HepG2 (cell line): ENCODE measurements at regions not wholly inside any gene's neighbourhood (a gene's known extent, or its start where the extent isn't known, plus 50 kb on each side); places are given as distances from the start of the nearest gene placed in this dataset.

Experiments used
- ATAC-seq: fragments of 200-7000 bp; cut with Tn5 transposase; 3 replicates; pipeline ENCODE4 v1.9.1; 2020; ENCODE audit warnings: mild to moderate bottlenecking, moderate library complexity
- BruUV-seq: library from RNA; stranded (reverse); fragments of 400-500 nt; replicated peaks from 2 replicates; lab custom pipeline; 2021; lab: Mats Ljungman, UMichigan
- CTCF ChIA-PET: fragments of 300-600 bp; formaldehyde crosslinking; extraction: SDS; loops from one replicate; lab custom pipeline; 2021; ENCODE audit warnings: low total read pairs, inconsistent platforms, low intra/inter-chr PET ratio; lab: Yijun Ruan, JAX
- POLR2A ChIA-PET: fragments of 350-600 bp; sonication (Branson Sonifier 250); formaldehyde crosslinking; loops from one replicate; lab custom pipeline; 2020; ENCODE audit warnings: antibody characterized with exemption, inconsistent platforms; lab: Yijun Ruan, JAX
- DNase-seq: peaks from one replicate; pipeline ENCODE4 v3.0.0-alpha.2; 2015; ENCODE audit warnings: low spot score
- FAIRE-seq: peaks from 3 replicates; lab custom pipeline; 2011; peaks lifted over from hg19 to GRCh38; lab: Jason Lieb, UNC
- H2AFZ ChIP-seq: one replicate; pipeline ENCODE4 v1.6.1; 2011; ENCODE audit warnings: low read length, inconsistent platforms
- H3K27ac ChIP-seq: fragments of 300-600 bp; 3 replicates; pipeline ENCODE4 v1.8.0; 2011; ENCODE audit warnings: mixed run types, mild to moderate bottlenecking, mixed read lengths, low read length, inconsistent platforms; ENCODE audit not compliant: insufficient read depth; ENCODE audit errors: extremely low read length
- H3K27me3 ChIP-seq, 2 experiments: fragments of 200-600 bp in 1 of 2; 2 replicates in 1 of 2; 3 replicates in 1 of 2; pipeline versions ENCODE4 v1.6.0 to v1.8.0; 2011; ENCODE audit warnings: low read length in 2 of 2, mild to moderate bottlenecking in 2 of 2, moderate library complexity in 2 of 2, inconsistent platforms in 1 of 2; ENCODE audit not compliant: insufficient read depth in 2 of 2, control insufficient read depth in 1 of 2
- H3K36me3 ChIP-seq, 2 experiments: fragments of 200-600 bp in 1 of 2; replicated peaks in 1 of 2; 2 replicates in 1 of 2; 3 replicates in 1 of 2; pipeline versions ENCODE4 v1.5.1 to v1.8.0; 2011; ENCODE audit warnings: low read length in 2 of 2, inconsistent platforms in 1 of 2; ENCODE audit not compliant: insufficient read depth in 2 of 2, control insufficient read depth in 1 of 2
- H3K4me1 ChIP-seq: 2 replicates; pipeline ENCODE4 v1.5.1; 2012; ENCODE audit warnings: low read length, inconsistent platforms; ENCODE audit not compliant: insufficient read depth
- H3K4me2 ChIP-seq: 2 replicates; pipeline ENCODE4 v1.6.0; 2011; ENCODE audit warnings: low read depth, low read length, inconsistent platforms
- H3K4me3 ChIP-seq, 3 experiments: fragments of 200-600 bp in 1 of 3; sonication (generic), shearing (Covaris generic) in 1 of 3; replicated peaks in 1 of 3; 2 replicates each; pipeline ENCODE4 v1.5.1; 2011 to 2016; ENCODE audit warnings: low read length in 3 of 3, inconsistent platforms in 2 of 3, low read depth in 2 of 3, mild to moderate bottlenecking in 2 of 3, control low read depth in 1 of 3, mixed read lengths in 1 of 3; ENCODE audit not compliant: insufficient read depth in 1 of 3
- H3K79me2 ChIP-seq: one replicate; pipeline ENCODE4 v1.6.1; 2011; ENCODE audit warnings: low read length, inconsistent platforms; ENCODE audit not compliant: insufficient read depth
- H3K9ac ChIP-seq: 2 replicates; pipeline ENCODE4 v1.6.0; 2011; ENCODE audit warnings: mild to moderate bottlenecking, low read depth, low read length, inconsistent platforms; ENCODE audit not compliant: insufficient read depth
- H3K9me3 ChIP-seq: 2 replicates; pipeline ENCODE4 v1.5.1; 2012; ENCODE audit warnings: mild to moderate bottlenecking, low read length
- H4K20me1 ChIP-seq: 2 replicates; pipeline ENCODE4 v1.6.0; 2011; ENCODE audit warnings: inconsistent platforms, mild to moderate bottlenecking, low read length, moderate library complexity; ENCODE audit not compliant: insufficient read depth
- FOXK1 ChIP-seq: sonication (generic); formaldehyde crosslinking; IDR thresholded peaks from 2 replicates; pipeline ENCODE4 v1.4.0; 2020; ENCODE audit warnings: low read depth, missing genetic modification reagents, borderline replicate concordance
- GLMP ChIP-seq: sonication (generic); formaldehyde crosslinking; IDR thresholded peaks from 2 replicates; pipeline ENCODE4 v1.9.0; 2021; ENCODE audit warnings: missing genetic modification reagents, mild to moderate bottlenecking, borderline replicate concordance
- HOXD1 ChIP-seq: sonication (generic); formaldehyde crosslinking; IDR thresholded peaks from 2 replicates; pipeline ENCODE4 v1.5.0; 2020; ENCODE audit warnings: missing genetic modification reagents
- KAT2B ChIP-seq: fragments of 150-350 bp; IDR thresholded peaks from 2 replicates; pipeline ENCODE4 v1.6.1; 2014; ENCODE audit warnings: low read depth, low read length, borderline replicate concordance
- KLF12 ChIP-seq: sonication (generic); formaldehyde crosslinking; IDR thresholded peaks from 2 replicates; pipeline ENCODE4 v1.4.0; 2020; ENCODE audit warnings: missing genetic modification reagents, borderline replicate concordance
- MED1 ChIP-seq: sonication (generic); formaldehyde crosslinking; IDR thresholded peaks from 2 replicates; pipeline ENCODE4 v1.4.0; 2020; ENCODE audit warnings: missing genetic modification reagents
- MXI1 ChIP-seq: IDR thresholded peaks from 3 replicates; pipeline ENCODE4 v1.6.1; 2012; ENCODE audit warnings: low read depth, low read length, inconsistent platforms, borderline replicate concordance
- SRF ChIP-seq: IDR thresholded peaks from 2 replicates; pipeline ENCODE4 v1.6.1; 2011; ENCODE audit warnings: mild to moderate bottlenecking, low read depth, low read length, moderate library complexity
- TFE3 ChIP-seq: IDR thresholded peaks from 2 replicates; pipeline ENCODE4 v1.6.1; 2016
- ZBTB3 ChIP-seq: sonication (generic); formaldehyde crosslinking; IDR thresholded peaks from 2 replicates; pipeline ENCODE4 v1.4.0; 2020; ENCODE audit warnings: low read depth, mild to moderate bottlenecking, moderate library complexity, missing genetic modification reagents, borderline replicate concordance
- ZNF143 ChIP-seq: sonication (generic); formaldehyde crosslinking; IDR thresholded peaks from 2 replicates; pipeline ENCODE4 v1.4.0; 2020; ENCODE audit warnings: missing genetic modification reagents
- ZNF274 ChIP-seq: sonication (generic); formaldehyde crosslinking; IDR thresholded peaks from 2 replicates; pipeline ENCODE4 v1.5.1; 2020; ENCODE audit warnings: mild to moderate bottlenecking, missing genetic modification reagents
- ZNF331 ChIP-seq: sonication (generic); formaldehyde crosslinking; IDR thresholded peaks from 2 replicates; pipeline ENCODE4 v1.4.0; 2020; ENCODE audit warnings: missing genetic modification reagents
- ZNF788 ChIP-seq: sonication (generic); formaldehyde crosslinking; IDR thresholded peaks from 2 replicates; pipeline ENCODE4 v1.5.0; 2020; ENCODE audit warnings: mild to moderate bottlenecking, missing genetic modification reagents, borderline replicate concordance
- whole genome bisulfite sequencing: methylation state at CpG from one replicate; pipeline ENCODE4 v1.1.6; 2017; ENCODE audit warnings: low lambda C conversion rate; 5-methylcytosine and 5-hydroxymethylcytosine counted together
- in situ Hi-C: cut with HindIII; loops from 2 replicates; pipeline ENCODE4 v1.10.0; 2017; ENCODE audit warnings: low pct_unique_long_range_greater_than_20kb; ENCODE audit not compliant: extremely low pct_ligation_motif_present
- intact Hi-C: fragments of 100-400 bp; cut with micrococcal nuclease; formaldehyde crosslinking; loops from one replicate; pipeline ENCODE4 v1.10.0; 2022; ENCODE audit not compliant: unreplicated experiment
- TF ChIP-seq, protein P1 (sequence below): sonication (generic); formaldehyde crosslinking; IDR thresholded peaks from 2 replicates; pipeline ENCODE4 v1.5.0; 2020; ENCODE audit warnings: mild to moderate bottlenecking, missing genetic modification reagents

GRCh38 chr22:27131346-27131745 lies 474.0 kb downstream of the MIAT start:
- no TSS peak for BruUV-seq
- Histone ChIP-seq H3K36me3 (no peaks in the 10 kb centered on the region), H3K27me3 (peaks cover 3 to 24% of the 10 kb centered on the region in 2 experiments; a peak in 4 of 5 replicates), H3K79me2 (no peaks in the 10 kb centered on the region), H3K4me3 (no peak overlapping the region), H4K20me1 (no peaks in the 10 kb centered on the region), H3K4me2 (no peak overlapping the region), H3K9ac (no peak overlapping the region), H2AFZ (no peak overlapping the region), H3K27ac (no peak overlapping the region), H3K9me3 (no peaks in the 10 kb centered on the region), H3K4me1 (no peaks in the 10 kb centered on the region)
- POLR2A ChIA-PET: no interaction called here
- 3% methylated on average over 4 of the region's 4 CpGs for WGBS
- CTCF ChIA-PET: no interaction called here
- in situ Hi-C loops (no loop called here), intact Hi-C loops (no loop called here)
- FAIRE-seq: no peak
- ATAC-seq: no peak
- DNase-seq: no peak
- TF ChIP-seq ZNF143 (CRISPR knock-in tag) (no peak), ZNF274 (no peak), FOXK1 (CRISPR knock-in tag) (no peak), ZBTB3 (CRISPR knock-in tag) (no peak)

DNA sequence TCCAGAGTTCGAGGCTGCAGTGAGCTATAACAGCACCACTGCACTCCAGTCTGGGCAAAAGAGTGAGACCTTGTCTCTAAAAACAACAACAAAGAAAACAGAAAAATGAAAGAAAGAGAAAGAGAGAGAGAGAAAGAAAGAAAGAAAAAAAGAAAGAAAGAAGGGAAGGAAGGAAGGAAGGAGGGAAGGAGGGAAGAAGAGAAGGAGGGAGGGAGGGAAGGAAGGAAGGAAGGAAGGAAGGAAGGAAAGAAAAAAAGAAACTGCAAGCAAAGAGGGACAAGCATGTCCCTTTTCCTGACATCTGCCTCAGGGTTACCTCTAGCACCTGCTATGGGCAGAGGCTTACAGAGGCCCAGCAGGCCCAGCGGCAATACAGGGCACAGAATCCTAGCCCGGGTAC lies 475.0 kb downstream of the MIAT start:
- no peak overlapping the region for H3K9ac ChIP-seq
- ChIA-PET CTCF (no interaction called here), POLR2A (no interaction called here)
- H3K79me2 ChIP-seq: no peaks in the 10 kb centered on the region
- no peak overlapping the region for H3K4me2 ChIP-seq
- intact Hi-C loops (no loop called here), in situ Hi-C loops (no loop called here)
- no peaks in the 10 kb centered on the region for H4K20me1 ChIP-seq
- H3K27ac ChIP-seq: no peak overlapping the region
- no peak for FAIRE-seq
- H3K9me3 ChIP-seq: no peaks in the 10 kb centered on the region
- H3K4me1 ChIP-seq: no peaks in the 10 kb centered on the region
- 53% methylated on average over 3 of the region's 3 CpGs for WGBS
- H3K27me3 ChIP-seq: peaks cover 3 to 25% of the 10 kb centered on the region in 2 experiments; a peak in 4 of 5 replicates
- ATAC-seq: no peak
- DNase-seq: no peak
- H3K4me3 ChIP-seq: no peak overlapping the region
- no peak overlapping the region for H2AFZ ChIP-seq
- H3K36me3 ChIP-seq: no peaks in the 10 kb centered on the region
- no TSS peak for BruUV-seq
- TF ChIP-seq ZNF331 (CRISPR knock-in tag) (no peak), MED1 (CRISPR knock-in tag) (no peak), KAT2B (no peak), SRF (no peak), MXI1 (no peak), HOXD1 (CRISPR knock-in tag) (no peak), TFE3 (CRISPR knock-in tag) (no peak), ZNF788 (CRISPR knock-in tag) (no peak), GLMP (CRISPR knock-in tag) (no peak), KLF12 (CRISPR knock-in tag) (no peak)
- TF ChIP-seq, protein P1, sequence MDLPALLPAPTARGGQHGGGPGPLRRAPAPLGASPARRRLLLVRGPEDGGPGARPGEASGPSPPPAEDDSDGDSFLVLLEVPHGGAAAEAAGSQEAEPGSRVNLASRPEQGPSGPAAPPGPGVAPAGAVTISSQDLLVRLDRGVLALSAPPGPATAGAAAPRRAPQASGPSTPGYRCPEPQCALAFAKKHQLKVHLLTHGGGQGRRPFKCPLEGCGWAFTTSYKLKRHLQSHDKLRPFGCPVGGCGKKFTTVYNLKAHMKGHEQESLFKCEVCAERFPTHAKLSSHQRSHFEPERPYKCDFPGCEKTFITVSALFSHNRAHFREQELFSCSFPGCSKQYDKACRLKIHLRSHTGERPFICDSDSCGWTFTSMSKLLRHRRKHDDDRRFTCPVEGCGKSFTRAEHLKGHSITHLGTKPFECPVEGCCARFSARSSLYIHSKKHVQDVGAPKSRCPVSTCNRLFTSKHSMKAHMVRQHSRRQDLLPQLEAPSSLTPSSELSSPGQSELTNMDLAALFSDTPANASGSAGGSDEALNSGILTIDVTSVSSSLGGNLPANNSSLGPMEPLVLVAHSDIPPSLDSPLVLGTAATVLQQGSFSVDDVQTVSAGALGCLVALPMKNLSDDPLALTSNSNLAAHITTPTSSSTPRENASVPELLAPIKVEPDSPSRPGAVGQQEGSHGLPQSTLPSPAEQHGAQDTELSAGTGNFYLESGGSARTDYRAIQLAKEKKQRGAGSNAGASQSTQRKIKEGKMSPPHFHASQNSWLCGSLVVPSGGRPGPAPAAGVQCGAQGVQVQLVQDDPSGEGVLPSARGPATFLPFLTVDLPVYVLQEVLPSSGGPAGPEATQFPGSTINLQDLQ (CRISPR knock-in tag): no peak
